ENCODE measurements at regions not wholly inside any gene's neighbourhood (a gene's known extent, or its start where the extent isn't known, plus 50 kb on each side); places are given as distances from the start of the nearest gene placed in this dataset.
"Not testable (repeated sequence)": the region's sequence is repeated elsewhere in the genome, so short reads cannot be mapped to it uniquely, and the experiment has no call there.

DNA sequence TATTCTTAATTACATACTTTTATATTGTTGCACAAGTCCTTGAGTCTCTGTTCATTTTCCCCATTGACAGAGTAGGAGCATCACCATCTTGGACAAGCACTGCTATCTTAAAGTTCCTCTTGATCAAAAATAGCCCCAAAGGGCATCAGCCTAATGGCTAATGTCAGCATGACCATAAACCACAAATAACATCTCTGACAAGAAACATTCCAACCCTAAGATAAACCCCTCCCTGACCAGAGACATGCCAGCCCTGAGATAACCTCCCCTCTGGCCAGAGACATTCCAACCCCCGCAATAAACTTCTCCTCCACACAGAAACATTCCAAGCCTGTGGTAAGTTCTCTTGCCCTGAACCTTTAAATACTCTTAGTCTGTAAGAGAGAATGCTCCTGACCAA lies 293.7 kb downstream of the ANXA1 start:
- WGBS, result 24% methylated on average over 1 of the region's 1 CpG
- H3K27ac ChIP-seq (ENCODE audit: low read depth); DNase-seq (ENCODE audit: extremely low spot score); H3K36me3 ChIP-seq (ENCODE audit: insufficient read depth); H3K4me1 ChIP-seq (ENCODE audit: insufficient read depth); H3K4me3 ChIP-seq (ENCODE audit: low read depth, low read length): not testable (repeated sequence)

- DNase-seq (ENCODE audit: extremely low spot score), result no peak
- Histone ChIP-seq H3K36me3 (ENCODE audit: insufficient read depth) (no peaks in the 10 kb centered on the region), H3K4me3 (ENCODE audit: low read depth, low read length) (no peak overlapping the region), H3K27ac (ENCODE audit: low read depth) (no peak overlapping the region), H3K4me1 (ENCODE audit: insufficient read depth) (no peaks in the 10 kb centered on the region)
Observed at GRCh38 chr9:73446306-73446705, 294.6 kb downstream of the ANXA1 start.

DNA sequence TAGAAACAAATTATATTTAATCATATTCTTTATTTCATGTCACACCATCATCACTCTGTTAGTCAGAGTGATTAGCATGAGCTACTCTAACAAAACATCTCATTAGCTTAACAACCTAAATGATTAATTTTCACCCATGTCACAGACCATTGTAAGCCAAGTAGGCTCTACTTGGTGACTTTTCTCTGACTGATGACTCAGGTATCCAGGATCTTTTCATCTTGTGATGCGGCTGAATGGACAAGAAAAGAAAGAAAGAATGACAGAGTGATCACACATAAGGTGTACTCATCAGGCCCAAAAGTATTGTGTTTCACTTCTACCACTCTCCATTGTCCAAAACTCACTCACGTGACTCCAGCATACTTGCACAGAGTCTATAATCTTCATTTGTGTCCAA lies 299.3 kb downstream of the ANXA1 start:
- H3K27ac ChIP-seq (ENCODE audit: low read depth), result no peak overlapping the region
- no peak for DNase-seq (ENCODE audit: extremely low spot score)
- H3K36me3 ChIP-seq (ENCODE audit: insufficient read depth), result no peaks in the 10 kb centered on the region
- H3K4me1 ChIP-seq (ENCODE audit: insufficient read depth), result no peaks in the 10 kb centered on the region
- no peak overlapping the region for H3K4me3 ChIP-seq (ENCODE audit: low read depth, low read length)
- WGBS, result 80% methylated on average over 2 of the region's 2 CpGs

DNA sequence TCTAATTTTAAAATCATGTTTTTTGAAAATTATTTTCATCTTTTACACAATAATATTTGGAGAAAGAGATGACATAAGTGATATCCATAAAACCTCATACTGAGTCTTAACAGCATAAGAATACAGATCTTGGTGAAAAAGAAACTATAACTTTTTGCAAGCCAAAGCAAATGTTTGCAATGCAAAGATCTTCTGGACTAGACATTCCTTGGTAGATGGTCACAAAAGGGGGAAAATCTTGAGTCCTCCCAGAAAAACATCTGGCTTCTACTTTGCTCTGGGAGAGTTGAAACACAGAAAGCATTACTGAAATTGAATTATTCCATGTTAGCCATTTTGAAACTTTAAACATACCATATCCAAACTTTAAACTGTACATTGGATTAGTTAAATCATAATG lies 308.2 kb downstream of the ANXA1 start:
- Histone ChIP-seq H3K36me3 (ENCODE audit: insufficient read depth) (no peaks in the 10 kb centered on the region), H3K27ac (ENCODE audit: low read depth) (no peak overlapping the region), H3K4me3 (ENCODE audit: low read depth, low read length) (no peak overlapping the region), H3K4me1 (ENCODE audit: insufficient read depth) (no peaks in the 10 kb centered on the region)
- DNase-seq (ENCODE audit: extremely low spot score), result no peak

DNA sequence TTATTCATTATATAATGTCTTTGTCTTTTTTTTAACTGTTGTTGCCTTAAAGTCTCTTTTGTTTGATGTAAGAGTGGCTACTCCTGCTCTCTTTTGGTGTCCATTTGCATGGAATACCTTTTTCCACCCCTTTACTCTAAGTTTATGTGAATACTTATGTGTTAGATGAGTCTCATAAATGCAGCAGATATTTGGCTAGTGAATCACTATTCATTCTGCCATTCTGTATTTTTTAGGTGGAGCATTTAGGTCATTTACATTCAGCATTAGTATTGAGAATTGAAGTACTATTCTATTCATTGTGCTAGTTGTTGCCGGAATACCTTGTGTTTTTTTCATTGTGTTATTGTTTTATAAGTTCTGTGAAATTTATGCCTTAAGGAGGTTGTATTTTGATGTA lies 317.1 kb downstream of the ANXA1 start:
- Histone ChIP-seq H3K36me3 (ENCODE audit: insufficient read depth) (no peaks in the 10 kb centered on the region), H3K4me3 (ENCODE audit: low read depth, low read length) (no peak overlapping the region), H3K27ac (ENCODE audit: low read depth) (no peak overlapping the region), H3K4me1 (ENCODE audit: insufficient read depth) (no peaks in the 10 kb centered on the region)
- no peak for DNase-seq (ENCODE audit: extremely low spot score)
- WGBS, result 97% methylated on average over 1 of the region's 1 CpG

- WGBS, result 75% methylated on average over 3 of the region's 3 CpGs
Observed at GRCh38 chr9:73470766-73471165, 319.1 kb downstream of the ANXA1 start.

DNA sequence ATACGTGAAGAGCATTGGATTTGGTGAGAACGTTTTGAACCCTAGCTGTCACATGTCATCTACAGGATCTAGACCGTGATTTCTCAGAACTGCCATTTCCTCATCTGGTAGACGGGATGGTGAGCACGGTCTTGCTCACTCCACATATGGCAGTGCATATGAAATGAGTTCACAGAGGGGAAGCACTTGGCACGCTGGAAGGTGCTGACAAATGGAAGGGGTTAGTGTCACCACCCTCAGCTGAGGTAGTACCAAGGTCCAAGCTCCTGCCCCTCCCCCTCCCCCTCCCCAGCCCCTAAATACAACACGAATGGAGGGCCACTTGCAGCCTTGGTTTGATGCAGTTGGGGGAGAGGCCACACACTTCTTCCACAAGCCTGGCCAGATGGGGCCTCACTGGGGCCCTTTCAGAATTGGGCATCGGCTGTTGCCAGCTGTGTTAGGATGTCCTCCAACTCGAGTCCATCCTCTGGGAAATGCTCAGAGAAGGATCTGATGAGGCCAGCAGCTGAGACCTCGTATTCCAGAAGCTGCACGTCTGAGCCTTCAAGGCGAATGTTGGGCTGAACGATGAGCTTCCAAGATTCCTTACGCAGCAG lies 322.4 kb downstream of the ANXA1 start:
- no peak for DNase-seq (ENCODE audit: extremely low spot score)
- WGBS, result 83% methylated on average over 14 of the region's 14 CpGs

More at GRCh38 chr9:73470766-73471165, 319.1 kb downstream of the ANXA1 start:
- Histone ChIP-seq H3K27ac (ENCODE audit: low read depth) (no peak overlapping the region), H3K36me3 (ENCODE audit: insufficient read depth) (no peaks in the 10 kb centered on the region), H3K4me1 (ENCODE audit: insufficient read depth) (no peaks in the 10 kb centered on the region), H3K4me3 (ENCODE audit: low read depth, low read length) (no peak overlapping the region)
- DNase-seq (ENCODE audit: extremely low spot score), result no peak

DNA sequence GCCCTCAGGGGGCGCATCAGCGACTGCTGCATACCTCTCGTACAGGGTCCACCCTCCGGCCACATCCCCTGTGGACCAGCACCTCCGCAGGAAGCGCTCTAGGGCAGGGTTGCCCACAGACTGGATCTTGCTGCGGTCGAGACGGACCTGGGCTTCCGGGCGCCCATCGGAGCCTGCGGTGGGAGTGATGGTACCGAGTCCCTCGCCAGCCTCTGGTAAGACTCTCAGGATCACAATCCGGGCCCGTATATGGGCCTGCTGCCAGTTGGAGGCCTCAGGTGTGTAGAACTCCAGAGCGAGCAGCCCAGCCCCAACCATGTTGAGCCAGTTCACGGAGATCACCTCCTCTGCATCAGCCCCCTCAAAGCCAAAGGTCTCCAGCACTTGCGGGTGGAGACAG lies 323.0 kb downstream of the ANXA1 start:
- Histone ChIP-seq H3K27ac (ENCODE audit: low read depth) (no peak overlapping the region), H3K4me1 (ENCODE audit: insufficient read depth) (no peaks in the 10 kb centered on the region), H3K36me3 (ENCODE audit: insufficient read depth) (no peaks in the 10 kb centered on the region), H3K4me3 (ENCODE audit: low read depth, low read length) (no peak overlapping the region)
- DNase-seq (ENCODE audit: extremely low spot score), result no peak
- 93% methylated on average over 20 of the region's 20 CpGs for WGBS

More for the DNA sequence above, 322.4 kb downstream of the ANXA1 start:
- no peak overlapping the region for H3K27ac ChIP-seq (ENCODE audit: low read depth)
- H3K4me1 ChIP-seq (ENCODE audit: insufficient read depth), result no peaks in the 10 kb centered on the region
- no peak overlapping the region for H3K4me3 ChIP-seq (ENCODE audit: low read depth, low read length)
- no peaks in the 10 kb centered on the region for H3K36me3 ChIP-seq (ENCODE audit: insufficient read depth)

- WGBS, result 86% methylated on average over 5 of the region's 5 CpGs
- no peak overlapping the region for H3K27ac ChIP-seq (ENCODE audit: low read depth)
- H3K4me3 ChIP-seq (ENCODE audit: low read depth, low read length), result no peak overlapping the region
- no peaks in the 10 kb centered on the region for H3K4me1 ChIP-seq (ENCODE audit: insufficient read depth)
- no peak for DNase-seq (ENCODE audit: extremely low spot score)
- no peaks in the 10 kb centered on the region for H3K36me3 ChIP-seq (ENCODE audit: insufficient read depth)
Observed at GRCh38 chr9:73494894-73495293, 343.2 kb downstream of the ANXA1 start.

GRCh38 chr9:73497796-73498195 lies 346.1 kb downstream of the ANXA1 start:
- H3K27ac ChIP-seq (ENCODE audit: low read depth), result no peak overlapping the region
- 60% methylated on average over 2 of the region's 2 CpGs for WGBS
- DNase-seq (ENCODE audit: extremely low spot score), result no peak
- no peak overlapping the region for H3K4me3 ChIP-seq (ENCODE audit: low read depth, low read length)
- H3K4me1 ChIP-seq (ENCODE audit: insufficient read depth), result no peaks in the 10 kb centered on the region
- no peaks in the 10 kb centered on the region for H3K36me3 ChIP-seq (ENCODE audit: insufficient read depth)

DNA sequence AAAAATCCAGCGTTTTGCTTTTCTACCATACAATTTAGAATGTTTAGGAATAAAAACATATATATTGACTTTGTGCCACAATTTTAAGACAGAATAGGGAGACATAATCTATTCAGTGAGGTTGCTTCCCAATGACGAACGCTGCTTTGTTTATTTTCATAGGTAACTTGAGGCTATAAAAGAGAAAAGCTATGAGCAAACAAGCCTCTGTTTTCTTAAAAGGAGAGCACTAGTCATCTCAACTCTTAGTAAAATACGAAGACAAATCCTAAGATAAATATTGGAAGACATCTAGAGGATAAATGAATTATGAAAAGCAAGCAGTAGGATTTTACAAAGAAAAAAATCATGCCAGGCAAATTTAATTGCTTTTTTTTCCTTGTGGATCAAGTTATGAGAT lies 363.6 kb downstream of the ANXA1 start:
- WGBS, result 12% methylated on average over 4 of the region's 4 CpGs
- H3K36me3 ChIP-seq (ENCODE audit: insufficient read depth), result no peaks in the 10 kb centered on the region
- H3K4me3 ChIP-seq (ENCODE audit: low read depth, low read length), result no peak overlapping the region
- H3K4me1 ChIP-seq (ENCODE audit: insufficient read depth), result no peaks in the 10 kb centered on the region
- no peak overlapping the region for H3K27ac ChIP-seq (ENCODE audit: low read depth)
- no peak for DNase-seq (ENCODE audit: extremely low spot score)

DNA sequence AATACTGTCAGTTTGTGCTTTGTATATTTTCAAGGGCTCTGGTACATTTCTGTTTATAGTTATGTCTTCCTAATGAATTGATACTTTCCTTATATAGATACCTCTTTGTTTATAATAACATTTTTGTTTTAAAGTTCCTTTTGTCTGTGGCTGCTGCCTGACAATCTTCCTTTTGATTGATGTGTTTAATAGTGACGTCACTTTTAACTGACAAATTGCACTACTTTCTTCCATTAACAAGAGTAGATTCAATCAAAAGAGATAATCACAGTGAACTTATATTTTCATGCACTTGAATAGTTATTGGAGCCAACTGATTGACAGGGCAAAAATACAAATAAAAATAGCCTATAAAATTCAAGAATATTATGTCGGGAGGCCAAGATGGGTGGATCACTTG lies 371.7 kb downstream of the ANXA1 start:
- no peak for DNase-seq (ENCODE audit: extremely low spot score)
- no peaks in the 10 kb centered on the region for H3K36me3 ChIP-seq (ENCODE audit: insufficient read depth)
- H3K4me3 ChIP-seq (ENCODE audit: low read depth, low read length), result no peak overlapping the region
- WGBS, result 84% methylated on average over 2 of the region's 2 CpGs
- no peaks in the 10 kb centered on the region for H3K4me1 ChIP-seq (ENCODE audit: insufficient read depth)
- no peak overlapping the region for H3K27ac ChIP-seq (ENCODE audit: low read depth)

GRCh38 chr9:73525350-73525749 lies 373.7 kb downstream of the ANXA1 start:
- 85% methylated on average over 1 of the region's 1 CpG for WGBS
- DNase-seq (ENCODE audit: extremely low spot score), result no peak
- H3K36me3 ChIP-seq (ENCODE audit: insufficient read depth), result no peaks in the 10 kb centered on the region
- no peaks in the 10 kb centered on the region for H3K4me1 ChIP-seq (ENCODE audit: insufficient read depth)
- no peak overlapping the region for H3K27ac ChIP-seq (ENCODE audit: low read depth)
- no peak overlapping the region for H3K4me3 ChIP-seq (ENCODE audit: low read depth, low read length)

DNA sequence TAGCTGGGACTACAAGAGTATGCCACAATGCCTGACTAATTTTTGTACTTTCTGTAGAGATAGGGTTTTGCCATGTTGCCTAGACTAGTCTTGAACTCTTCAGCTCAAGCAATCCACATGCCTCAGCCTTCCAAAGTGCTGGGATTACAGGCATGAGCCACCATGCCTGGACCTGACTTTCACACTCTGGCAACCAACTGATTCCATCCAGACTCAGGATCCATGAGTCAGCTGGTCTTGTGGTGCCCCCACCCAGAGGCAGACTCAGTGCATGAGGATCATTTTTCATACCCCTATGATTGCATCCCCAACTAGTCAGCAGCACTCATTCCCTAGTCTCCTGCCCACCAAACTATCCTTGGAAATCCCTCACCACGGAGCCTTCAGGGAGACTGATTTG lies 375.9 kb downstream of the ANXA1 start:
- WGBS, result 75% methylated on average over 1 of the region's 1 CpG
- DNase-seq (ENCODE audit: extremely low spot score), result no peak
- H3K27ac ChIP-seq (ENCODE audit: low read depth), result no peak overlapping the region
- H3K36me3 ChIP-seq (ENCODE audit: insufficient read depth), result no peaks in the 10 kb centered on the region
- no peak overlapping the region for H3K4me3 ChIP-seq (ENCODE audit: low read depth, low read length)
- no peaks in the 10 kb centered on the region for H3K4me1 ChIP-seq (ENCODE audit: insufficient read depth)

DNA sequence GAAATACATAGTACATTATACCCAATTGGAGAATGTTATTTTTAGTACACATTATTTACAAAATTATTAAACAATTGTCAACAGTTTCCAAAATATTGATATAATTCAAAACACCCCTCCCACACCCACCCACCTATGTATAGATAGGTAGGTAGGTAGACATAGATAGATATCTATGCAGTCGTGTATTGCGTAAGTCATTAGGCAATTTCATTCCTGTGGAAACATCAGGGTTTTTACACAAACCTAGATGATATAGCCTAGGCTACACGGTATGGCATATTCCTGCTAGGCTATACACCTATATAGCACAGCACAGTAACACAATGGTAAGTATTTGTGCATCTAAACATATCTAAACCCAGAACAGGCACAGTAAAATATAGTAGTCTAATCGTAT lies 377.3 kb downstream of the ANXA1 start:
- Histone ChIP-seq H3K4me1 (ENCODE audit: insufficient read depth) (no peaks in the 10 kb centered on the region), H3K27ac (ENCODE audit: low read depth) (no peak overlapping the region), H3K36me3 (ENCODE audit: insufficient read depth) (no peaks in the 10 kb centered on the region), H3K4me3 (ENCODE audit: low read depth, low read length) (no peak overlapping the region)
- 81% methylated on average over 4 of the region's 4 CpGs for WGBS
- DNase-seq (ENCODE audit: extremely low spot score), result no peak

All from urinary bladder (tissue), 3 donors.